SH-SY5Y (cell line): ENCODE measurements at regions not wholly inside any gene's neighbourhood (a gene's known extent, or its start where the extent isn't known, plus 50 kb on each side); places are given as distances from the start of the nearest gene placed in this dataset.

Experiments
- GATA2 ChIP-seq: IDR thresholded peaks from 2 replicates; pipeline ENCODE4 v1.6.1; 2011; ENCODE audit warnings: mild to moderate bottlenecking, low read depth, low read length
- GATA3 ChIP-seq: IDR thresholded peaks from 2 replicates; pipeline ENCODE4 v1.6.1; 2011; ENCODE audit warnings: low read depth, mild to moderate bottlenecking, low read length, moderate library complexity

DNA sequence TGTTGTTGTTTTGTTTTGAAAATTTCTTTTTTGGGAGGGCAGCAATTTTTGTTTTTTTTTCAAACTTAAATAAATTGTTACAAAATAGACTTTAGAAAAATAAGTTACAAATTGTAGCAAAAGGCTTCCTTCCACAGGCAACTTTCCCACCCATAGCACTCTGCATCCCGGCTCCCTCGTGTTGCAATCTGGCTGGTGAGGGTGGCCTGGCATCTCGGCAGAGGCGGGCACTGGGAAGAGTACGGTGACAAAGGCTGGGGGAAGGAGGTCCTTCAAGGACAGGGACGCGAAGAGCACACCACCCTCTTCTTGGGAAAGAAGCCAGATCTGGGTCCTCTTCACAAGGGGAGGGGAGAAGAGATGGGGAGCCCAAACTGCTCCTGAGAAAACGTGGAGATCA lies 379.7 kb downstream of the OLFM4 start:
- TF ChIP-seq GATA3 (no peak), GATA2 (no peak)
